Activated CD8-positive, alpha-beta T cell treated with anti-CD3 and anti-CD28 coated beads, Interleukin-2, amount 10 ng/mL, durations not matched to agents 7 days and 5 days (primary cell): ENCODE measurements at regions not wholly inside any gene's neighbourhood (a gene's known extent, or its start where the extent isn't known, plus 50 kb on each side); places are given as distances from the start of the nearest gene placed in this dataset.

ENCODE experiments used
- ATAC-seq: fragments of 150-1000 bp; cut with Tn5 transposase; one replicate; pipeline ENCODE4 v1.10.0; 2021; ENCODE audit warnings: moderate library complexity
- CTCF ChIA-PET: fragments of 350-600 bp; sonication (Branson Sonifier 250); formaldehyde crosslinking; loops from one replicate; lab custom pipeline; 2021; ENCODE audit warnings: antibody characterized with exemption; lab: Charles Lee
- POLR2A ChIA-PET: fragments of 350-600 bp; sonication (Branson Sonifier 250); formaldehyde crosslinking; loops from one replicate; lab custom pipeline; 2021; ENCODE audit warnings: antibody characterized with exemption; lab: Charles Lee
- DNase-seq: peaks from one replicate; pipeline ENCODE4 v3.0.0-alpha.2; 2020
- H3K27ac Mint-ChIP-seq: one replicate; pipeline ENCODE4 v1.8.0; 2021; ENCODE audit warnings: mild to moderate bottlenecking, mixed read lengths
- H3K27me3 Mint-ChIP-seq: one replicate; pipeline ENCODE4 v1.8.0; 2021; ENCODE audit warnings: low read depth, mixed read lengths
- H3K36me3 Mint-ChIP-seq: one replicate; pipeline ENCODE4 v1.8.0; 2021; ENCODE audit warnings: low read depth, mixed read lengths
- H3K4me1 Mint-ChIP-seq: one replicate; pipeline ENCODE4 v1.8.0; 2021; ENCODE audit warnings: low read depth, mixed read lengths
- H3K4me3 Mint-ChIP-seq: one replicate; pipeline ENCODE4 v1.8.0; 2021; ENCODE audit warnings: mild to moderate bottlenecking, mixed read lengths
- H3K9me3 Mint-ChIP-seq: one replicate; pipeline ENCODE4 v1.8.0; 2022; ENCODE audit warnings: mixed read lengths; ENCODE audit not compliant: insufficient read depth

- H3K36me3 Mint-ChIP-seq: no peaks in the 10 kb centered on the region
- H3K4me1 Mint-ChIP-seq: no peaks in the 10 kb centered on the region
- no peaks in the 10 kb centered on the region for H3K9me3 Mint-ChIP-seq
- H3K27me3 Mint-ChIP-seq: no peaks in the 10 kb centered on the region
- ATAC-seq: no peak
- ChIA-PET POLR2A (no interaction called here), CTCF (no interaction called here)
- DNase-seq: no peak
- no peak overlapping the region for H3K4me3 Mint-ChIP-seq
- H3K27ac Mint-ChIP-seq: no peak overlapping the region
Measured at GRCh38 chr4:155009288-155009687, 199.1 kb upstream of the NPY2R start.

- Mint-ChIP-seq H3K36me3 (no peaks in the 10 kb centered on the region), H3K9me3 (no peaks in the 10 kb centered on the region), H3K4me1 (no peaks in the 10 kb centered on the region), H3K27me3 (no peaks in the 10 kb centered on the region), H3K27ac (no peak overlapping the region), H3K4me3 (no peak overlapping the region)
- ATAC-seq: no peak
- no peak for DNase-seq
- ChIA-PET POLR2A (no interaction called here), CTCF (no interaction called here)
Measured at GRCh38 chr4:155010376-155010775, 198.1 kb upstream of the NPY2R start.

GRCh38 chr4:155011163-155011780, 197.2 kb upstream of the NPY2R start:
- CTCF ChIA-PET: no interaction called here
- ATAC-seq: no peak
- no peaks in the 10 kb centered on the region for H3K9me3 Mint-ChIP-seq

DNA sequence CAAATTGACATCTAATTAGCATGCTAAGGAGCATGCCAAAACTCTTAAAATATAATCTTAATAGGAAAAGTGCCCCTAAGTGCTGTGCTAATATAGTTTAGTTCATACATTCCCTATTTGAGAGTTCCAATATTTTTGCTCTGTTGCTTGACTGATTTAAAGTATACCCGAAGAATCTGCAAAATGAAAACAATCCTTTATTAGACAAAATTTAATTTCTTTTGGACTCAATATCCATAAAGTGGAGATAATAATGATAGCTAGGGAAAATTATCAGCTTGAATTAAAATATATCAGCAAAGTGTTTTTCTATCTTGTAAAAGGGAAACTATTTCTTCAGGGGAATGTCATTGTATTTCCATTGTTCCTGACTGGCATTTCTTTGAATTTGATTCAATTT, 196.0 kb upstream of the NPY2R start:
- Mint-ChIP-seq H3K36me3 (no peaks in the 10 kb centered on the region), H3K4me3 (no peak overlapping the region), H3K9me3 (no peaks in the 10 kb centered on the region), H3K27me3 (no peaks in the 10 kb centered on the region), H3K4me1 (no peaks in the 10 kb centered on the region), H3K27ac (no peak overlapping the region)
- no peak for ATAC-seq
- CTCF ChIA-PET: no interaction called here
- POLR2A ChIA-PET: no interaction called here
- no peak for DNase-seq

More at GRCh38 chr4:155011163-155011780, 197.2 kb upstream of the NPY2R start:
- DNase-seq: no peak
- POLR2A ChIA-PET: no interaction called here
- H3K4me1 Mint-ChIP-seq: no peaks in the 10 kb centered on the region
- H3K4me3 Mint-ChIP-seq: no peak overlapping the region
- H3K27ac Mint-ChIP-seq: no peak overlapping the region
- no peaks in the 10 kb centered on the region for H3K36me3 Mint-ChIP-seq
- H3K27me3 Mint-ChIP-seq: no peaks in the 10 kb centered on the region

- Mint-ChIP-seq H3K36me3 (no peaks in the 10 kb centered on the region), H3K4me3 (no peak overlapping the region), H3K4me1 (no peaks in the 10 kb centered on the region), H3K27ac (no peak overlapping the region), H3K9me3 (no peaks in the 10 kb centered on the region), H3K27me3 (no peaks in the 10 kb centered on the region)
- ATAC-seq (no peak), DNase-seq (no peak)
- CTCF ChIA-PET: no interaction called here
- POLR2A ChIA-PET: no interaction called here
Measured at GRCh38 chr4:155017426-155017825, 191.0 kb upstream of the NPY2R start.

GRCh38 chr4:155025762-155026457, 182.5 kb upstream of the NPY2R start:
- H3K9me3 Mint-ChIP-seq: no peaks in the 10 kb centered on the region
- no peaks in the 10 kb centered on the region for H3K4me1 Mint-ChIP-seq
- ATAC-seq: no peak
- ChIA-PET POLR2A (no interaction called here), CTCF (no interaction called here)
- H3K4me3 Mint-ChIP-seq: no peak overlapping the region
- DNase-seq: peak; percentile 31
- no peaks in the 10 kb centered on the region for H3K36me3 Mint-ChIP-seq
- no peaks in the 10 kb centered on the region for H3K27me3 Mint-ChIP-seq
- no peak overlapping the region for H3K27ac Mint-ChIP-seq

DNA sequence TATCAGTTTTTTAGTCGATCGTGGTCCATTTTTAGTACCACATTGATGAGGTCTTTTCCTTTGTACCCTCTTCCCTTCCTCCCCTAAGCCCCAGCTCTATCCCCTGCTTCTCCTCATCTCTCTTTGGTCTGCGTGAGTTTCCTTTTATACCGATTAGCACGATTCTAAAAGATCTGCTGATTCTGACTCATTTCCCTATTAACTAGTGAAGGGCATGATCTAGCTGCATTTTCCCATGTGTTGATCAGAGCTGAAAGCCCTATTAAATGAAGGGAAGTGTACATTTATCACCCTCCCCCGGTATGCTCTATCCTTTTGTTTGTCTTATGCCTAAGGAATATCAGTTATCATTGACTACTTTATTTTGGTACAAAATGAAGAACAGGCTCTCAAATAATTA, 181.7 kb upstream of the NPY2R start:
- no peak for ATAC-seq
- CTCF ChIA-PET: no interaction called here
- POLR2A ChIA-PET: no interaction called here

GRCh38 chr4:155032521-155033229, 175.8 kb upstream of the NPY2R start:
- DNase-seq (no peak), ATAC-seq (no peak)
- Mint-ChIP-seq H3K27me3 (no peaks in the 10 kb centered on the region), H3K4me1 (no peaks in the 10 kb centered on the region), H3K27ac (no peak overlapping the region), H3K9me3 (no peaks in the 10 kb centered on the region), H3K36me3 (no peaks in the 10 kb centered on the region), H3K4me3 (no peak overlapping the region)
- ChIA-PET POLR2A (no interaction called here), CTCF (interaction anchor here (0.6 kb wide), 1 partner anchor 394 kb away, joined by 3 read pairs; no protein-coding TSS in a partner anchor)

More for the DNA sequence above, 181.7 kb upstream of the NPY2R start:
- H3K4me3 Mint-ChIP-seq: no peak overlapping the region
- H3K27me3 Mint-ChIP-seq: no peaks in the 10 kb centered on the region
- H3K4me1 Mint-ChIP-seq: no peaks in the 10 kb centered on the region
- H3K36me3 Mint-ChIP-seq: no peaks in the 10 kb centered on the region
- no peak for DNase-seq
- no peak overlapping the region for H3K27ac Mint-ChIP-seq
- H3K9me3 Mint-ChIP-seq: no peaks in the 10 kb centered on the region

DNA sequence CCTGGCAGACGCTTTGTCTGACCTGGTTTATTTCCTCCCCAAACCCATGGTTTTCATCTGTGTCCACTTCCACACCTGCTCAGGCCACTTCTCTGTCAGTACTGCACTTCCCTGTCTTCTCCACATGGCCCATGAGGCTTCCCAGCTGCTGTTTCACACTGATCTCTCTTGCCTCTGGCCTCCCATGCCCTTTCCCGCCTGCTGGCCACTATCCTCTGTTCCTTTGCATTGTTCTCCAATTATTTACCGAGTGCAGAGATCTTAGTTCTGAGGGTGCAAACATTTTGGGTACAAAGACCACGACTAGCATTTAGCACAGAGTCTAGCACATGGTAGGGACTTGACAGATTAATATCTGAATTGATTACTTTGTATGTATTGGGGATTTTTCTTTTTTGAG, 174.8 kb upstream of the NPY2R start:
- ATAC-seq (no peak), DNase-seq (no peak)
- no peak overlapping the region for H3K27ac Mint-ChIP-seq
- H3K27me3 Mint-ChIP-seq: no peaks in the 10 kb centered on the region
- ChIA-PET POLR2A (no interaction called here), CTCF (no interaction called here)
- H3K4me1 Mint-ChIP-seq: no peaks in the 10 kb centered on the region
- no peak overlapping the region for H3K4me3 Mint-ChIP-seq
- H3K36me3 Mint-ChIP-seq: no peaks in the 10 kb centered on the region
- H3K9me3 Mint-ChIP-seq: no peaks in the 10 kb centered on the region

DNA sequence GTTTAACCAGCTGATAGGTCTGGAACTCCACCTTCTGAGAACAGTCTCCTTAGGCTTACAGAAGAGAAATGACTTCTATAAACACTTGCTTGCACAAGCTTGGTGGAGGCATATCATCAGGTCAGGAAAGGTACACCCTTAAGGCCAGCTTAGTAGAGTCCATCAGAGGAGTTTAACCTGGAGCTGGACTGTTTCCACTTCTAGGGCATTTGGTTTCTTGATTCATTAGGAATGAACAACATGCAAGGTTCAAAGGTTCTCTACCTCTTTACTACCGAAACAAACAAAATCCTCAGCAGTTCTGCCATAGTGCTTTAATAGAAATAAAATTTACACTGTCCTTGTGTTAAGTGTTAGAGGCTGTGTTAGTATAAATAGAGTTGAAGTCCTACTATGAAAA, 171.4 kb upstream of the NPY2R start:
- Mint-ChIP-seq H3K27me3 (no peaks in the 10 kb centered on the region), H3K4me3 (no peak overlapping the region), H3K4me1 (no peaks in the 10 kb centered on the region), H3K36me3 (no peaks in the 10 kb centered on the region), H3K9me3 (no peaks in the 10 kb centered on the region), H3K27ac (no peak overlapping the region)
- DNase-seq (no peak), ATAC-seq (no peak)
- CTCF ChIA-PET: interaction anchor here (0.7 kb wide), 1 partner anchor 137 kb away, joined by 3 read pairs; no protein-coding TSS in a partner anchor
- POLR2A ChIA-PET: no interaction called here

- POLR2A ChIA-PET: no interaction called here
- ATAC-seq: no peak
- Mint-ChIP-seq H3K27me3 (no peaks in the 10 kb centered on the region), H3K4me3 (no peak overlapping the region), H3K27ac (no peak overlapping the region), H3K36me3 (no peaks in the 10 kb centered on the region), H3K9me3 (no peaks in the 10 kb centered on the region), H3K4me1 (no peaks in the 10 kb centered on the region)
- CTCF ChIA-PET: no interaction called here
- no peak for DNase-seq
Measured at GRCh38 chr4:155038459-155038858, 170.0 kb upstream of the NPY2R start.

- ATAC-seq: no peak
Measured at GRCh38 chr4:155039162-155039561, 169.3 kb upstream of the NPY2R start.

More at GRCh38 chr4:155039162-155039561, 169.3 kb upstream of the NPY2R start:
- no peaks in the 10 kb centered on the region for H3K9me3 Mint-ChIP-seq
- no peaks in the 10 kb centered on the region for H3K27me3 Mint-ChIP-seq
- POLR2A ChIA-PET: no interaction called here
- H3K27ac Mint-ChIP-seq: no peak overlapping the region
- H3K4me3 Mint-ChIP-seq: no peak overlapping the region
- H3K4me1 Mint-ChIP-seq: no peaks in the 10 kb centered on the region
- DNase-seq: no peak
- CTCF ChIA-PET: no interaction called here
- no peaks in the 10 kb centered on the region for H3K36me3 Mint-ChIP-seq
